Adrenal gland (tissue), 5 donors: ENCODE measurements at regions not wholly inside any gene's neighbourhood (a gene's known extent, or its start where the extent isn't known, plus 50 kb on each side); places are given as distances from the start of the nearest gene placed in this dataset.

Source experiments
- CTCF ChIP-seq, 6 experiments: fragments of 450-650 bp in 4 of 6; fragments of 200-600 bp in 2 of 6; sonication (generic) in 1 of 6; IDR thresholded peaks; 1 replicate in 5 of 6; 2 replicates in 1 of 6; pipeline versions ENCODE4 v1.5.1 to v1.8.0; 2016 to 2021; ENCODE audit warnings: antibody characterized with exemption in 6 of 6, mild to moderate bottlenecking in 2 of 6, moderate library complexity in 1 of 6
- POLR2A ChIP-seq, 2 donors: fragments of 450-650 bp; IDR thresholded peaks; one replicate each; pipeline ENCODE4 v1.6.1; 2017; ENCODE audit warnings: antibody characterized with exemption in 2 of 2, mild to moderate bottlenecking in 2 of 2, moderate library complexity in 1 of 2
- donor health status: DM: no; HTN: no; CAD: no.

DNA sequence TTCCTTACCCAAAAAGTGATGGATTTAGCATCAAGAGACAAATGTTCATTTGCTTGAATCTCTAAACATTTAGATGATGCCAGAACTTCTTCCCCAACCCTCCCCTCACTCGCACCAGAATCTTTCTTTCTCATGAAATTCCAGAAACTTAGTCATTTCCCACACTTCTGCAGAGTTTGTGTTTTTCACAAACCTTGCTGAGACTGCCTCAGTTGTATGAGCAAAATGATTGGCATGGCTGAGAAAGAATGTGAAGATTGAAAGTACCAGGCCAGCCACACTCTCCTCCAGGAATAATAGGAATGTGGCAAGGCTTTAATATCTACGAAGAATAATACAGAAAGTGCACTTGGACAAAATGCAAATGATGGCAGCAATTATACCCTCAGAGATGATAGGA lies 428.3 kb upstream of the CDH6 start:
- TF ChIP-seq CTCF (IDR thresholded peaks at IDR 0.05) (no peak), POLR2A (IDR thresholded peaks at IDR 0.05) (no peak)
